ENCODE measurements at regions not wholly inside any gene's neighbourhood (a gene's known extent, or its start where the extent isn't known, plus 50 kb on each side); places are given as distances from the start of the nearest gene placed in this dataset.

- H3K27ac ChIP-seq (replicated peaks) = no peak overlapping the region
- no peaks in the 10 kb centered on the region for H3K27me3 ChIP-seq (ENCODE audit: insufficient read depth, poor library complexity, severe bottlenecking)
- TF ChIP-seq CTCF (IDR thresholded peaks at IDR 0.05; ENCODE audit: insufficient read depth, low read length) (no peak), SPI1 (IDR thresholded peaks at IDR 0.05; ENCODE audit: borderline replicate concordance, low read depth) (no peak), GABPA (IDR thresholded peaks at IDR 0.05; ENCODE audit: low read depth) (no peak), POLR2AphosphoS5 (IDR thresholded peaks at IDR 0.05; ENCODE audit: low read depth) (no peak), REST (IDR thresholded peaks at IDR 0.05; ENCODE audit: insufficient replicate concordance, low read depth) (no peak)
- no peak for DNase-seq (ENCODE audit: low read depth in 1 of 2, low spot score in 1 of 2)
- no peak overlapping the region for H3K4me3 ChIP-seq (replicated peaks; ENCODE audit: insufficient read depth, low read length)
Observed at GRCh38 chr4:115668396-115668795, 555.0 kb upstream of the NDST4 start.

- H3K4me3 ChIP-seq (replicated peaks; ENCODE audit: insufficient read depth, low read length) = no peak overlapping the region
- H3K27me3 ChIP-seq (ENCODE audit: insufficient read depth, poor library complexity, severe bottlenecking) = no peaks in the 10 kb centered on the region
- TF ChIP-seq REST (IDR thresholded peaks at IDR 0.05; ENCODE audit: insufficient replicate concordance, low read depth) (no peak), GABPA (IDR thresholded peaks at IDR 0.05; ENCODE audit: low read depth) (no peak), POLR2AphosphoS5 (IDR thresholded peaks at IDR 0.05; ENCODE audit: low read depth) (no peak), CTCF (IDR thresholded peaks at IDR 0.05; ENCODE audit: insufficient read depth, low read length) (no peak), SPI1 (IDR thresholded peaks at IDR 0.05; ENCODE audit: borderline replicate concordance, low read depth) (no peak)
- DNase-seq (ENCODE audit: low read depth in 1 of 2, low spot score in 1 of 2) = no peak
- H3K27ac ChIP-seq (replicated peaks) = no peak overlapping the region
Observed at GRCh38 chr4:115664285-115664684, 550.9 kb upstream of the NDST4 start.

- H3K4me3 ChIP-seq (replicated peaks; ENCODE audit: insufficient read depth, low read length) = no peak overlapping the region
- H3K27ac ChIP-seq (replicated peaks) = no peak overlapping the region
- no peak for DNase-seq (ENCODE audit: low read depth in 1 of 2, low spot score in 1 of 2)
- H3K27me3 ChIP-seq (ENCODE audit: insufficient read depth, poor library complexity, severe bottlenecking) = no peaks in the 10 kb centered on the region
- TF ChIP-seq CTCF (IDR thresholded peaks at IDR 0.05; ENCODE audit: insufficient read depth, low read length) = no peak
- no peak for TF ChIP-seq SPI1 (IDR thresholded peaks at IDR 0.05; ENCODE audit: borderline replicate concordance, low read depth)
- no peak for TF ChIP-seq POLR2AphosphoS5 (IDR thresholded peaks at IDR 0.05; ENCODE audit: low read depth)
- no peak for TF ChIP-seq GABPA (IDR thresholded peaks at IDR 0.05; ENCODE audit: low read depth)
- no peak for TF ChIP-seq REST (IDR thresholded peaks at IDR 0.05; ENCODE audit: insufficient replicate concordance, low read depth)
Observed at GRCh38 chr4:115660465-115660864, 547.0 kb upstream of the NDST4 start.

All from HL-60 (cell line).